ENCODE measurements at regions not wholly inside any gene's neighbourhood (a gene's known extent, or its start where the extent isn't known, plus 50 kb on each side); places are given as distances from the start of the nearest gene placed in this dataset.

DNA sequence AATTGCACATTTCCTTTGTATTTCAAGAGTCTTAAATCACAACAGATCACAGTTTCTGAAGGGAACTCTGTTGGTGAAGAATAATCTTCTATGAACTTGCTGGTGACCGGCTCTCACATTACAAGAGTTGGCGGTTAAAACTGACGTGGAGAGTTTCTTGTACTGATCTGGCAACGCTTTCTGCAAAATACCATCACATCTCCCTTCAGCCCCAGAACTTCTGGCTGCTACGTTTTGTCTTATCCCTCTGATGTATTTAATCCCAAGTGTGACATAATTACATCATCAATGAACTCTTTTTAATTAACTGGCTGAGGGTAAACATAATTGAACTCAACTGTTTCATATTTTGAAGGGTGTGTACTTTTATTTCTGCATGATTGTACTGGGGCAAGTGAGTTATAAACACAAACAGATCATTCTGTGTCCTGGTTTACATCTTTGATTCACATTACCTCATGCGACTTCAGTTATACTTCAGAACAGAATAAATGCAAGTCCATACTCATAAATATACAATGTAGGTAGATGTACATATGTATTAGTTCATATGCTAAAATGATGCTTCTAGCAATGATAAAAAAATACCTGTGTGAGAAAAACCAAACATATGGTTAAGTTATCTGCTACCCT is 105.1 kb upstream of the NPVF start:
- H3K4me2 ChIP-seq (ENCODE audit: low read length), result no peak overlapping the region
- no peak for TF ChIP-seq EZH2phosphoT487 (IDR thresholded peaks at IDR 0.05; ENCODE audit: borderline replicate concordance, low read depth, low read length)
- TF ChIP-seq, protein P1, sequence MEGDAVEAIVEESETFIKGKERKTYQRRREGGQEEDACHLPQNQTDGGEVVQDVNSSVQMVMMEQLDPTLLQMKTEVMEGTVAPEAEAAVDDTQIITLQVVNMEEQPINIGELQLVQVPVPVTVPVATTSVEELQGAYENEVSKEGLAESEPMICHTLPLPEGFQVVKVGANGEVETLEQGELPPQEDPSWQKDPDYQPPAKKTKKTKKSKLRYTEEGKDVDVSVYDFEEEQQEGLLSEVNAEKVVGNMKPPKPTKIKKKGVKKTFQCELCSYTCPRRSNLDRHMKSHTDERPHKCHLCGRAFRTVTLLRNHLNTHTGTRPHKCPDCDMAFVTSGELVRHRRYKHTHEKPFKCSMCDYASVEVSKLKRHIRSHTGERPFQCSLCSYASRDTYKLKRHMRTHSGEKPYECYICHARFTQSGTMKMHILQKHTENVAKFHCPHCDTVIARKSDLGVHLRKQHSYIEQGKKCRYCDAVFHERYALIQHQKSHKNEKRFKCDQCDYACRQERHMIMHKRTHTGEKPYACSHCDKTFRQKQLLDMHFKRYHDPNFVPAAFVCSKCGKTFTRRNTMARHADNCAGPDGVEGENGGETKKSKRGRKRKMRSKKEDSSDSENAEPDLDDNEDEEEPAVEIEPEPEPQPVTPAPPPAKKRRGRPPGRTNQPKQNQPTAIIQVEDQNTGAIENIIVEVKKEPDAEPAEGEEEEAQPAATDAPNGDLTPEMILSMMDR (conservative IDR thresholded peaks at IDR 0.05; ENCODE audit: low read length), result no peak
- H3K79me2 ChIP-seq (ENCODE audit: insufficient read depth, low read depth, low read length), result no peaks in the 10 kb centered on the region
- POLR2A ChIA-PET, result interaction anchor here (0.6 kb wide), 1 partner anchor 1394 kb away, joined by 3 read pairs; no protein-coding TSS in a partner anchor
- no peak for DNase-seq (ENCODE audit: low spot score)
- intact Hi-C loops (cut with micrococcal nuclease; ENCODE audit: unreplicated experiment), result no loop called here
- H3K36me3 ChIP-seq (ENCODE audit: insufficient read depth, low read length), result no peaks in the 10 kb centered on the region
- no peaks in the 10 kb centered on the region for H3K9me3 ChIP-seq (ENCODE audit: low read length)
- H2AFZ ChIP-seq (ENCODE audit: low read length), result no peak overlapping the region
- no TSS peak for BruUV-seq (replicated peaks)
- H3K4me1 ChIP-seq (ENCODE audit: insufficient read depth, low read length, poor library complexity, severe bottlenecking), result no peaks in the 10 kb centered on the region
- CTCF ChIA-PET (ENCODE audit: unreplicated experiment), result no interaction called here
- no peak overlapping the region for H3K27ac ChIP-seq (ENCODE audit: low read depth, low read length, poor library complexity, severe bottlenecking)
- H3K4me3 ChIP-seq (ENCODE audit: low read depth, low read length, poor library complexity, severe bottlenecking), result no peak overlapping the region
- H3K9me2 ChIP-seq (ENCODE audit: insufficient read depth, low read length), result no peaks in the 10 kb centered on the region
- no peaks in the 10 kb centered on the region for H4K20me1 ChIP-seq (ENCODE audit: insufficient read depth, low read length)

DNA sequence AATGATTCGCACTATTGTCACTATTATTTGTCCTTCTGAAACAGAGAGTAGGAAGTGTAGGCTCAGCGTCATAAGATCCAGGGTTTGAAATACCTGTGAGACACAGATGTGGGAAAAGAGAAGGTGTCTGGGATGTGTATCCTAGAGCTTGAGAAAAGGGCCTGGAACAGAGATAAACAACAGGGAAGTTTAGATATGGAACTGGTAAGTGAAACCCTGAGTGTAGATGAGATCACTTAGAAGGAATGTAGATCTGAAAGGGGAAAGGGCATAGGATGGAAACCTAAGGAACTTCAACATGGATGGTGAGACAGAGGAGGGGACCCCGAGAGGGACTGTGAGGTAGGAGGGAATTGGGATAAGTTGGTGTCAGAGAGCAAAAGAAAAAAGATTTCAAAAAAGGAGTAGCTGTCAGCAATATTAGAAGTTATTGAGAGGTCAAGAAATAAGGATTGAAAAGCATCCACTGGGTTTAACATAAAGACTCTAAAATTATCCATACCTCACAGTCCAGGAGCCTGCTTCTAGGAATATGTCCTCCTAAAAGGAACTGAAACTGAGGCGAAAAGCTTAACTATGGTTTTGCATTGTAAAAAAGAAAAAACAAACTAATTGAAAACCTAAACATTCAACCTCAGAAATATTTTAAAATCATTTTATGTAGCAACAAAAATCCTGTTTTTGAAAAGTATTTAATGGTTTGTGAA is 119.2 kb upstream of the NPVF start:
- Histone ChIP-seq H3K79me2 (ENCODE audit: insufficient read depth, low read depth, low read length) (no peaks in the 10 kb centered on the region), H3K36me3 (ENCODE audit: insufficient read depth, low read length) (no peaks in the 10 kb centered on the region), H2AFZ (ENCODE audit: low read length) (no peak overlapping the region), H3K9me2 (ENCODE audit: insufficient read depth, low read length) (no peaks in the 10 kb centered on the region), H4K20me1 (ENCODE audit: insufficient read depth, low read length) (no peaks in the 10 kb centered on the region), H3K4me2 (ENCODE audit: low read length) (no peak overlapping the region), H3K4me1 (ENCODE audit: insufficient read depth, low read length, poor library complexity, severe bottlenecking) (no peaks in the 10 kb centered on the region), H3K9me3 (ENCODE audit: low read length) (no peaks in the 10 kb centered on the region), H3K27ac (ENCODE audit: low read depth, low read length, poor library complexity, severe bottlenecking) (no peak overlapping the region), H3K4me3 (ENCODE audit: low read depth, low read length, poor library complexity, severe bottlenecking) (no peak overlapping the region)
- CTCF ChIA-PET (ENCODE audit: unreplicated experiment), result no interaction called here
- intact Hi-C loops (cut with micrococcal nuclease; ENCODE audit: unreplicated experiment), result no loop called here
- POLR2A ChIA-PET, result no interaction called here
- TF ChIP-seq EZH2phosphoT487 (IDR thresholded peaks at IDR 0.05; ENCODE audit: borderline replicate concordance, low read depth, low read length), result no peak
- TF ChIP-seq, protein P1 (conservative IDR thresholded peaks at IDR 0.05; ENCODE audit: low read length), result no peak
- no TSS peak for BruUV-seq (replicated peaks)
- no peak for DNase-seq (ENCODE audit: low spot score)

DNA sequence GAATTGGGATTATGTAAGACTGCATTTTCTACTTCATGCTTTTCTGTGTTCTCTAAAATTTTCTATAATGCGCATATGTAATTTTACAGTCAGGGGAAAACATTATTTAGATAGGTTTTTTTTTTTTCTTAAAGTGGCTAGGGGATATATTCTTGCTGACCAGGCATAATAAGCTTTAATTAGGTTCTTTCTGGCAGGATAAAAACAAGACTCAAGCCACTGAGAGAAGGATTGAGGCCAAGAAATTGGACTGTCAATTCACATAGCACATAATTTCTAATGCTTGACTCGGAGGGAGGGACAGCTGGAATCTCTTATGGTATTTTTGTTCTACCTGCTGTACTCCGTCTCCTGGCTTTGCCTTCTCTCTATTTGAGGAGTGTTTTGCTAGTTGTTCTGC is 119.8 kb upstream of the NPVF start:
- Histone ChIP-seq H3K4me3 (ENCODE audit: low read depth, low read length, poor library complexity, severe bottlenecking) (no peak overlapping the region), H3K9me3 (ENCODE audit: low read length) (no peaks in the 10 kb centered on the region), H3K79me2 (ENCODE audit: insufficient read depth, low read depth, low read length) (no peaks in the 10 kb centered on the region), H3K4me1 (ENCODE audit: insufficient read depth, low read length, poor library complexity, severe bottlenecking) (no peaks in the 10 kb centered on the region), H3K9me2 (ENCODE audit: insufficient read depth, low read length) (no peaks in the 10 kb centered on the region), H3K36me3 (ENCODE audit: insufficient read depth, low read length) (no peaks in the 10 kb centered on the region), H3K4me2 (ENCODE audit: low read length) (no peak overlapping the region), H3K27ac (ENCODE audit: low read depth, low read length, poor library complexity, severe bottlenecking) (no peak overlapping the region), H4K20me1 (ENCODE audit: insufficient read depth, low read length) (no peaks in the 10 kb centered on the region), H2AFZ (ENCODE audit: low read length) (no peak overlapping the region)
- TF ChIP-seq, protein P1 (conservative IDR thresholded peaks at IDR 0.05; ENCODE audit: low read length), result no peak
- no peak for TF ChIP-seq EZH2phosphoT487 (IDR thresholded peaks at IDR 0.05; ENCODE audit: borderline replicate concordance, low read depth, low read length)
- no peak for DNase-seq (ENCODE audit: low spot score)
- no TSS peak for BruUV-seq (replicated peaks)
- intact Hi-C loops (cut with micrococcal nuclease; ENCODE audit: unreplicated experiment), result no loop called here
- ChIA-PET POLR2A (no interaction called here), CTCF (ENCODE audit: unreplicated experiment) (no interaction called here)

Measured in OCI-LY7 (cell line).